GM20000 (cell line): ENCODE measurements at regions not wholly inside any gene's neighbourhood (a gene's known extent, or its start where the extent isn't known, plus 50 kb on each side); places are given as distances from the start of the nearest gene placed in this dataset.

ENCODE experiments used
- DNase-seq: peaks from one replicate; pipeline ENCODE4 v3.0.0; 2012; ENCODE audit warnings: low spot score
- TF ChIP-seq, protein P1 (sequence below): IDR thresholded peaks from 2 replicates; pipeline ENCODE4 v1.5.1; 2012; ENCODE audit warnings: mild to moderate bottlenecking, control low read depth; ENCODE audit errors: extremely low read depth, missing control alignments

GRCh38 chrX:20421275-20421674, 154.6 kb upstream of the RPS6KA3 start:
- DNase-seq: no peak
- TF ChIP-seq, protein P1, sequence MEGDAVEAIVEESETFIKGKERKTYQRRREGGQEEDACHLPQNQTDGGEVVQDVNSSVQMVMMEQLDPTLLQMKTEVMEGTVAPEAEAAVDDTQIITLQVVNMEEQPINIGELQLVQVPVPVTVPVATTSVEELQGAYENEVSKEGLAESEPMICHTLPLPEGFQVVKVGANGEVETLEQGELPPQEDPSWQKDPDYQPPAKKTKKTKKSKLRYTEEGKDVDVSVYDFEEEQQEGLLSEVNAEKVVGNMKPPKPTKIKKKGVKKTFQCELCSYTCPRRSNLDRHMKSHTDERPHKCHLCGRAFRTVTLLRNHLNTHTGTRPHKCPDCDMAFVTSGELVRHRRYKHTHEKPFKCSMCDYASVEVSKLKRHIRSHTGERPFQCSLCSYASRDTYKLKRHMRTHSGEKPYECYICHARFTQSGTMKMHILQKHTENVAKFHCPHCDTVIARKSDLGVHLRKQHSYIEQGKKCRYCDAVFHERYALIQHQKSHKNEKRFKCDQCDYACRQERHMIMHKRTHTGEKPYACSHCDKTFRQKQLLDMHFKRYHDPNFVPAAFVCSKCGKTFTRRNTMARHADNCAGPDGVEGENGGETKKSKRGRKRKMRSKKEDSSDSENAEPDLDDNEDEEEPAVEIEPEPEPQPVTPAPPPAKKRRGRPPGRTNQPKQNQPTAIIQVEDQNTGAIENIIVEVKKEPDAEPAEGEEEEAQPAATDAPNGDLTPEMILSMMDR: no peak

DNA sequence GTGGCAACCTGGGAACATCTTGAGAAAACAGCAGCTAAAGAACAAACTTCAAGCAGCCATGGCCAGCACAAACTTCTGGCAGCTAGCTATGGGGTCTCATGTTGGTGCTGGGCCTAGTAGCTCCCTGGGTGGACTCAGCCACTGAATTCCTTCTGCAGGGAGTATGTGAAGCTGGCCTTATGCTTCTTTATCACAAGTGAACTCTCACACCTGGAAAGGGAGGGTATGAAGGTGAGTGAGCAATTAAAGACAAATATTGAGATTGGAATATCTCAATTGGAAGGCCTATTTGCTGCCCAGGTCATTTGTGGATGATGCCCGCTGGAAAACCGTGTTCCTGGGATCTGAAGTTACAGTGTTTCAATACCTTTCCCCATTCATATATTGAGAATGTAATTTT, 153.3 kb upstream of the RPS6KA3 start:
- no peak for DNase-seq
- TF ChIP-seq, protein P1: no peak

DNA sequence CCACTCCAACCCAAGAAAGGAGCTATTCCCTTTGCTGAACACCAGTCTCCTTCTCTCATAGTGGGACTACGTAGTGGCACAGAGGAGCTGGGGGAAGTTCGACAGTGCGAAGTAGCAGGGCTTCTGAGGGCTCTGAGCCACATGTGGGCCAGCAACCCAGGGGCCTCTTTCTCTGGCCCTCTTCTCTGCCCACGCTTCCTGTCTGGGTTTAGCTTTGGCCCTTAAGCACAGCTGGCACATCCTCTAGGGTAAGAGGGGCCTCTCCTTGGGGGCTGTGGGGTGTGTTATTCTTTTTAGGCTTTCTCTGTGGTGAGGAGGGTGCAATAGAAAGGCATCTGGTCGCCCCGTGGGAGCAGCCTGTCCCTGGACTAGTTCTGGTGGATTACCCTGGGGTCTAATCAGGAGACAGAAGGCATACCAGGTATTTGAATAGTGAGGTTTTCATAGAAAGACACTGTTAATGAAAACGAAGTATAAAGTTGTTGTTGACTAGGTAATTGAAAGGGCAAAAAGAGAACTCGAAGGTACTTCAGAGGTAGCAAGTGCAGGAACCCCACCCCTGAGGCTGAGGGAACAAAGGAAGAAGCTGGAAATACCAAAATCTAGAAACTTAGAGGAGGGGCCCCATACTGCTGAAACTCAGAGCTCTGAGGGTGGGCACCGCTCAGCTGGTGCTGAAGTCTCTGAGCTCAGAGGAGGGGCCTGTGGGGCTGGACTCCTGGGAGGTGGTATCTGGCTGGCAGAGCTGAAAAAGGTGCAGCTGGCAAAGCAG, 151.9 kb upstream of the RPS6KA3 start:
- TF ChIP-seq, protein P1: no peak
- DNase-seq: peak; percentile 5

- TF ChIP-seq, protein P1: no peak
- no peak for DNase-seq
Measured at GRCh38 chrX:20414762-20415445, 148.2 kb upstream of the RPS6KA3 start.

DNA sequence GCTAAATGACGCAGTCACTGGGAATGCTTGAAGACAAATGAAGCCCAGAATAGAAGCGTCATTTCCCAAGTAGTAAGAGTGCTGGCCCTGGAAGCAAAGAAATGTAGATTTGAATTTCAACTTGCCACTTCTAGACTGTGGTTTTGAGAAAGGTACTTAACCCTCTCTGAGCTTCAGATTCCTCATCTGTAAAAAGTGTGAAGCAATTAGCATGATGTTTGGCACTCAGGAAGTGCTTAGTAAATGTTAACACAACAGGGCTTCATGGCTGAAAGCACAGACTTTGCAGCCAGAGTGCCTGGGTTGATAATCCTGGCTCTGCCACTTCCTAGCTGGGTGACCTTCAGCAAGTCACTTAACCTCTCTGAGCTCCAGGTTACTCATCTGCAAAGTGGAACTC, 147.4 kb upstream of the RPS6KA3 start:
- DNase-seq: no peak
- TF ChIP-seq, protein P1: no peak

DNA sequence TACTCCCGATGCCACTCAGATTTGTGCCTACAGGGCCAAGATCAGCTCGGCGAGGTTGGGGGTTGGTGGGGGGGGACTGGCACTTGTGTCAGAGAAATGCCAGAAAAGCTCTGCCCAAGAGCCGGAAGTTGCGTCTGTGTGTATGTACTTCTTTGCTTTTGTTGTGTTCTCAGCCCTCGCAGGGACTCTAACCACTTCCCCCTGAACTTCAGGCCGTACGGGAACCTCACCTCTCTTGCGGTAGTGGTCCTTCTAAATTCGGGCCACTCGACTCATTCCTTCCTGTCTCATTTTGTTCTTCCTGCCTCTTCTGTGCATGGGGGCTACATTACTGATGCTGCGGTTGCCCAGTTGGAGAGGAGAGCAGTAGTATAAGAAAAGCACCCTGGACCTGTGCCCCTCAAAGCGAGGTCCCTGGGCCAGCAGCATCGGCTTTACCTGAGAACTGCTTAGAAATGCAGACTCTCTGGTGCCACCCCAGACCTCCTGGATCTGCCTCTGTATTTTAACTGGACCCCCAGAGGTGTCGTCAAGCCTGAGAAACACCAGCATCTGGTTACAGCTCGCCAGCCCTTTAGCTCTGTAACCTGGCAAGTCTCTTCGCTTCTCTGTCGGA, 146.3 kb upstream of the RPS6KA3 start:
- DNase-seq: peak; percentile 24

GRCh38 chrX:20410540-20410939, 143.8 kb upstream of the RPS6KA3 start:
- TF ChIP-seq, protein P1: no peak
- DNase-seq: no peak

More for the DNA sequence above, 146.3 kb upstream of the RPS6KA3 start:
- TF ChIP-seq, protein P1: no peak
